Epithelial cell of proximal tubule (primary cell): ENCODE measurements at regions not wholly inside any gene's neighbourhood (a gene's known extent, or its start where the extent isn't known, plus 50 kb on each side); places are given as distances from the start of the nearest gene placed in this dataset.

Experiments
- DNase-seq: peaks from one replicate; pipeline ENCODE4 v3.0.0-alpha.2; 2011; ENCODE audit warnings: low read depth
- H3K4me3 ChIP-seq: 2 replicates; pipeline ENCODE4 v1.5.1; 2011; ENCODE audit warnings: low read depth, mild to moderate bottlenecking, low read length
- CTCF ChIP-seq: conservative IDR thresholded peaks from 2 replicates; pipeline ENCODE4 v1.5.1; 2012; ENCODE audit warnings: low read depth, mild to moderate bottlenecking, low read length

- no peak for DNase-seq
- TF ChIP-seq CTCF = no peak
- no peak overlapping the region for H3K4me3 ChIP-seq
These were observed 610.4 kb upstream of the SLITRK6 start for GRCh38 chr13:86409466-86410241.

GRCh38 chr13:86425170-86425815, 626.1 kb upstream of the SLITRK6 start:
- TF ChIP-seq CTCF = no peak
- H3K4me3 ChIP-seq = no peak overlapping the region
- DNase-seq = no peak

GRCh38 chr13:86426437-86426836, 627.2 kb upstream of the SLITRK6 start:
- no peak overlapping the region for H3K4me3 ChIP-seq
- no peak for DNase-seq
- TF ChIP-seq CTCF = no peak

- H3K4me3 ChIP-seq = no peak overlapping the region
- DNase-seq = no peak
- TF ChIP-seq CTCF = no peak
These were observed 630.5 kb upstream of the SLITRK6 start for GRCh38 chr13:86429756-86430155.

GRCh38 chr13:86438034-86438433, 638.8 kb upstream of the SLITRK6 start:
- H3K4me3 ChIP-seq = no peak overlapping the region
- no peak for TF ChIP-seq CTCF
- no peak for DNase-seq

- no peak for DNase-seq
- no peak overlapping the region for H3K4me3 ChIP-seq
- no peak for TF ChIP-seq CTCF
These were observed 646.0 kb upstream of the SLITRK6 start for GRCh38 chr13:86445206-86445605.

GRCh38 chr13:86445672-86446071, 646.5 kb upstream of the SLITRK6 start:
- TF ChIP-seq CTCF = no peak
- H3K4me3 ChIP-seq = no peak overlapping the region
- no peak for DNase-seq
